ENCODE measurements at regions not wholly inside any gene's neighbourhood (a gene's known extent, or its start where the extent isn't known, plus 50 kb on each side); places are given as distances from the start of the nearest gene placed in this dataset.
"Not testable (repeated sequence)": the region's sequence is repeated elsewhere in the genome, so short reads cannot be mapped to it uniquely, and the experiment has no call there.

- DNase-seq (ENCODE audit: low spot score) = no peak
These were observed 141.5 kb upstream of the TBL1XR1 start for GRCh38 chr3:177338697-177339219.

GRCh38 chr3:177339220-177339703 is 142.0 kb upstream of the TBL1XR1 start:
- not testable (repeated sequence) for DNase-seq (ENCODE audit: low spot score)

- no peak for DNase-seq (ENCODE audit: low spot score)
These were observed 143.1 kb upstream of the TBL1XR1 start for GRCh38 chr3:177340243-177340830.

DNA sequence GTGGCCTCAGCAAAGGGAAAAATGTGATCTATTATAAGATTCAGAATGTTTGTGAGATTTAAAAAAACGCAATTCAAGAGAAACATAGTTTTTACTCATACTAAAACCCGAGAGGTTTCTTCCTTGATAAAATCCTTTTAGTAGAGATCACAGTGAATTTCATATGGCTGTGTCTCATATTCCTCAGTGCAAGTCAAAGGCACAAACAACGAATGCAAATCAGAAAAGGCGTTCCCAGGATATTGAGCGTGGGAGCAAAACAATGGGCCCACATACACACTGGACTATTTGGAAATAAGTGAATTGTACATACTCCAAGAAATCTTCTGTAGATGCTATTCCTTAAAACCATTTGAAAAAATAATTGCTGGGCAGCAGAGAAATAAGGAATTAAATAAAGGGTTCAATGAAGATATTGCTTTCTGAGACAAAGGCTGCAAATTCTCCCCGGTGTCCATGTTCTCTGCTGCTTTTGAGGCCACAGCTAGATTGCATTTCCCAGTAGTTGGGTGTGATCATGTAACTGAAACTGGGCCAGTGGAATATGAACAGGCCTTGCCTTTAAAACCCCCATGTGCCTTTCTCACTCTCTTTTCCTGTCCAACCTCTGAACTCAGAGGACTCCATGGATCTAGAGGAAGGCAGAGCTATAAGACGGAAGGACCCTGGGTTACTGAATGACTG is 144.6 kb upstream of the TBL1XR1 start:
- no peak for DNase-seq (ENCODE audit: low spot score)

GRCh38 chr3:177343122-177343625 is 145.9 kb upstream of the TBL1XR1 start:
- no peak for DNase-seq (ENCODE audit: low spot score)

DNA sequence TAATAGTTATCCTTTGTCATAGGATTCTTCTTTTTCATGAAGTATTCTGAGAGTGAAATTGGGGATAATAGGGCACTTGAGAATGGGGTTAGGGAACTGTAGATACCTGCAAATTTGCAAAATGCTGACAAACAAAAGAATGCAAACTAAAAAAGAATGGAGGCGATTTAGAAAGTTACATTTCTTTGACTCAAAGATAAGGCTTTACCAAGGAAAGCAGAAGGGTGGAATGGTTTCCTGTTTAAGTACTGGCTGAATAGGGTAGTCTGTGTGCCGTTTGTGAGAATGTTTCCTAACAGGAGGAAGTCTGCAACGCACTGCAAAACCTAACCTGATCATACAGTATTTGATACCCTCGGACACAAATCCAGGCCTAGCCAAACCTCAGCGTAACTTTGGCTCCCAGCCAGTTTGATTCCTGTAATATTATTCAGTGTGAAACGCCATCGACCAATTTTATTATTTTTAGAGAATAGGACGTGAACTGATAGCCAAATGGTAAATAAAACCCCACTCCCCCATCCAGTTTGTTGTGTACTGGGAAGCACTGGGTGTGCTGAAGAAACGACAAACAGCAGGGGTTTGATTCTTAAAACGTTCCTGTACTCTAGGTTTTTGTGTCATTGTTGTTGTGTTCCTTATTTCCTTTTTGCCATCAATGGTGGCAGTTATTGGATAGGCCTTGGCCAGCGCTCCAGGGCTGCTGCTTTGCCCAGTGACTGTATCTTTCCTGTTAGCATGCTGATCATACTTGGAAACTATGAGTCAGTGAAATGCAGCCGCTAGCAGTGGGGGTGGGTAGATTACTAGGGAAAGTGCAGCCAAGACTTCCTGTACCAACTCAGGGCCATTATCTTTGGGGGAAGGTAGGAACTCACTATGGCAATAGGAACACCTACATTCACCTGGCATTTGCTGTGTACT is 148.0 kb upstream of the TBL1XR1 start:
- peak; percentile 77 for DNase-seq (ENCODE audit: low spot score)

- DNase-seq (ENCODE audit: low spot score) = no peak
These were observed 148.8 kb upstream of the TBL1XR1 start for GRCh38 chr3:177345973-177346503.

GRCh38 chr3:177346878-177347277 is 149.6 kb upstream of the TBL1XR1 start:
- DNase-seq (ENCODE audit: low spot score) = no peak

GRCh38 chr3:177347611-177348010 is 150.3 kb upstream of the TBL1XR1 start:
- DNase-seq (ENCODE audit: low spot score) = no peak

DNA sequence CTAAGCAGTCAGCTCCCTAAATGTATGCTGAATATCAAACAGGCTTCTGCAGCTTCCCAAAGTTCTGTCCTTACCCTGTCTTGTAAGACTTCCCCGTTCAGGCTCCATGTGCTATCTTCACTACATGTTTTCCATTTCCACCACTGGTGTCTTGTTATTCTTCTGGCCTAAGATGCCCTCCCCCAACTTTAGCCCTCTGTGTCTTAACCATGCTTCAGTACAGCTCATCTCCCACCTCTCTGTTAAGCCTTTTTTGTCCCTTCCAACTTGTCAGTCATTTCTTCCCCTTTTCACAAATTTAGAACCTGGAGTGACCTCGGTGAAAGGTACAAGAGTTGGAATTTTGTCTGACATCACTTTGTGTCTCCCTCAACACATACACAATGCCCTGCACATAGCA is 151.7 kb upstream of the TBL1XR1 start:
- DNase-seq (ENCODE audit: low spot score) = no peak

- no peak for DNase-seq (ENCODE audit: low spot score)
These were observed 152.1 kb upstream of the TBL1XR1 start for GRCh38 chr3:177349384-177349783.

- DNase-seq (ENCODE audit: low spot score) = no peak
These were observed 152.8 kb upstream of the TBL1XR1 start for GRCh38 chr3:177350121-177350520.

- DNase-seq (ENCODE audit: low spot score) = no peak
These were observed 153.9 kb upstream of the TBL1XR1 start for GRCh38 chr3:177351206-177351605.

DNA sequence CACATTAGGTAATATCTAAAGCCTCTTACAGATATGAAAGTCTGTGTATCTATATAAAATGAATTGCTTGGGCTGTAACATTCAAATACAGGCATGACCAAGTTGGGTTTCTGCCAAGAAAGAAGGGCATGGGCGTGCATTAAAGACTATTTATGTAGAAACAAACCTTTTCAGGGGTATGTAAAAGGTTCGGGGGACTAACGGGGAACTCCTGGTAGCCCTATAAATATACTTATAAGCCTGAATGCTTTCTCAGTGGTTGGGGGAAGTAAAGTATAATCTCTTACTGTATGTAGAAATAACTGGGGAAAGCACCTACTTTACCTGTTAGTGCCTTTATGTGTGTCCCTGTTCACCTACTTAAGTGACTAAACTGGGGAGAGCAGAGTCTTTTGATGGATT is 154.5 kb upstream of the TBL1XR1 start:
- no peak for DNase-seq (ENCODE audit: low spot score)

DNA sequence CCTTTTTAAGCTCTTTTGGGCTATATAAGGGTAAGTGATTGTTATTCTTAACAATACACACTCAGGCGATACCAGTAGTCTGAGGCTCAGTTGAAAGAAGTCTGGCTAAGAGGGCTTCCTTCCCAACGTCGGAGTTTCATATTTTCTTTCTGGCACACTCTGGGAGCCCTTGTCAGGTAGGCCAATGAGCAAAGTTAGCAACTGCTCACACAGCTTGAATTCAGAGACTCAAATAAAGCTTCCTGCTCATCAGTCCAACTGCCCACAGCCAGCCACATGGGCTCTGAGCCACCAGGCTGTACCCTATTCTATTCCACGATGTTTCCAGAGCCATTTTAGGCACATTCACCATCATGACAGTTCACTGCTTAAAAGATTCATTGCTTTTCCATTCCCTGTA is 155.1 kb upstream of the TBL1XR1 start:
- DNase-seq (ENCODE audit: low spot score) = no peak

GRCh38 chr3:177353140-177353539 is 155.9 kb upstream of the TBL1XR1 start:
- DNase-seq (ENCODE audit: low spot score) = no peak

GRCh38 chr3:177353879-177354278 is 156.6 kb upstream of the TBL1XR1 start:
- DNase-seq (ENCODE audit: low spot score) = not testable (repeated sequence)

GRCh38 chr3:177354466-177354865 is 157.2 kb upstream of the TBL1XR1 start:
- DNase-seq (ENCODE audit: low spot score) = no peak

GRCh38 chr3:177356113-177356512 is 158.8 kb upstream of the TBL1XR1 start:
- no peak for DNase-seq (ENCODE audit: low spot score)

DNA sequence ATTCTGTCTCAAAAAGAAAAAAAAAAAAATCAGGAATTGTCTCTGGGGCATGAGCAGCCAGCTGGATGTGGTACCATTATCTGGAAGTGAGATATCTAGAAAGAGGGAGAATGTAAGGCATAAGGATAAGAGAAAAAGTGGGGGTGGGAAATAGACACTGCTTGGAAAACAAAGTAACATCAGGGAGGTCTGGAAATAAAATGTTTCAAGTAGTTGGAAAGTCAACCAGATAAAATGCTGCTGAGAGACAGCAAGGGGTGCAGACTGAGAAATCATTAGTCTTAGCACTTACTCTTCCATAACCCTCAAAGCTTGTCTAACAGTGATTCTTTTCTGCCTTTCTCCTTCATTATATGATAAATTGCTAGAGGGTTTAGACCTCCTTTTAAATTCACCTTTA is 159.7 kb upstream of the TBL1XR1 start:
- DNase-seq (ENCODE audit: low spot score) = no peak

DNA sequence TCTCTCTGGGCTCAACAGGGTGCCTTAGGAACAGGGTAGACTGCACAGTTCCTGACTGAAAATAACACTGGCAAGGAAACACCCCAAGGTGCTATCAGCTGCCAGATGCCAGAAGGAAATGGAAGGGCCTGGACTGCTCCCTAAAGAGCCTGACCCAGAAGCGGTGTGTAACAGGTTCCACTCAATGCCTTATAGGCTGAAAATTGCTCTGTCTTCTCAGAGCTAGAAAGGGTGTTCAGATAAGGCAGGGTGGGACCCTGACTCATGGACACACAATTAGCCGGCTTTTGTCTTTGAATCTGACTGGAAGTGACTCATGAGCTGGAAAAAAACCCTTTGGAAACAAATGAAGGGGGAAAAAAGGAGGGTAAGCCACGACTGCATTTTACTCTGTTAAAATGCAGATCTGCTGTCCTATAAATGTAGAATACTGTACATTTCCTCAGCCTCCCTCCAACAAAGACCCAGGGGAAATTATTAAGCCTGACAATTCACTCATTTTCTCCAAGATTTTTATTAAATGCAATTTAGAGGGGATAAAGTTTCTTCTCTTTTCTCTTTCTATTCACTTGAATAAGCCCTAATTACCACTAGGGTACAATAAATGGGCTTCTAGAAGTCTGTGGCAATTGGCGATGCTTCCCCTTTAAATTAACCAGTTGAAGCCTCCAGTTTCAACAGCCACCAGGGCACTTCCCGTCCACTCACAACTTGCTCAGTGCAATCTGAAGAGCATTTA is 160.2 kb upstream of the TBL1XR1 start:
- peak; percentile 44 for DNase-seq (ENCODE audit: low spot score)

Data from iPS-NIHi11 (cell line).